Loucy (cell line): ENCODE measurements at regions not wholly inside any gene's neighbourhood (a gene's known extent, or its start where the extent isn't known, plus 50 kb on each side); places are given as distances from the start of the nearest gene placed in this dataset.

ENCODE experiments used
- EZH2phosphoT487 ChIP-seq: fragments of 200-600 bp; IDR thresholded peaks from 2 replicates; pipeline ENCODE4 v1.6.1; 2018; ENCODE audit warnings: antibody characterized with exemption, mild to moderate bottlenecking, moderate library complexity, borderline replicate concordance
- TF ChIP-seq, protein P1 (sequence below): fragments of 200-600 bp; sonication (generic); conservative IDR thresholded peaks from 2 replicates; pipeline ENCODE4 v1.5.1; 2014; ENCODE audit warnings: mild to moderate bottlenecking, antibody characterized with exemption, low read length

- TF ChIP-seq, protein P1, sequence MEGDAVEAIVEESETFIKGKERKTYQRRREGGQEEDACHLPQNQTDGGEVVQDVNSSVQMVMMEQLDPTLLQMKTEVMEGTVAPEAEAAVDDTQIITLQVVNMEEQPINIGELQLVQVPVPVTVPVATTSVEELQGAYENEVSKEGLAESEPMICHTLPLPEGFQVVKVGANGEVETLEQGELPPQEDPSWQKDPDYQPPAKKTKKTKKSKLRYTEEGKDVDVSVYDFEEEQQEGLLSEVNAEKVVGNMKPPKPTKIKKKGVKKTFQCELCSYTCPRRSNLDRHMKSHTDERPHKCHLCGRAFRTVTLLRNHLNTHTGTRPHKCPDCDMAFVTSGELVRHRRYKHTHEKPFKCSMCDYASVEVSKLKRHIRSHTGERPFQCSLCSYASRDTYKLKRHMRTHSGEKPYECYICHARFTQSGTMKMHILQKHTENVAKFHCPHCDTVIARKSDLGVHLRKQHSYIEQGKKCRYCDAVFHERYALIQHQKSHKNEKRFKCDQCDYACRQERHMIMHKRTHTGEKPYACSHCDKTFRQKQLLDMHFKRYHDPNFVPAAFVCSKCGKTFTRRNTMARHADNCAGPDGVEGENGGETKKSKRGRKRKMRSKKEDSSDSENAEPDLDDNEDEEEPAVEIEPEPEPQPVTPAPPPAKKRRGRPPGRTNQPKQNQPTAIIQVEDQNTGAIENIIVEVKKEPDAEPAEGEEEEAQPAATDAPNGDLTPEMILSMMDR: no peak
- TF ChIP-seq EZH2phosphoT487: no peak
Observed at GRCh38 chr14:25698111-25698510, 648.2 kb upstream of the STXBP6 start.
